ENCODE measurements at regions not wholly inside any gene's neighbourhood (a gene's known extent, or its start where the extent isn't known, plus 50 kb on each side); places are given as distances from the start of the nearest gene placed in this dataset.

GRCh38 chr17:71677439-71677838, 443.4 kb upstream of the SOX9 start:
- FAIRE-seq (no peak), DNase-seq (ENCODE audit: low read depth, low spot score) (no peak)
- no peaks in the 10 kb centered on the region for H3K27me3 ChIP-seq (ENCODE audit: control insufficient read depth, extremely low read depth, insufficient read depth, low read length)
- no peak overlapping the region for H3K27ac ChIP-seq (ENCODE audit: control insufficient read depth, insufficient read depth, low read length)
- H2AFZ ChIP-seq (ENCODE audit: control insufficient read depth, low read length), result no peak overlapping the region
- no peak overlapping the region for H3K4me3 ChIP-seq (ENCODE audit: control insufficient read depth in 2 of 3, extremely low read depth in 1 of 3, insufficient read depth in 2 of 3, low read depth in 1 of 3, low read length in 3 of 3)
- TF ChIP-seq EZH2 (IDR thresholded peaks at IDR 0.05; ENCODE audit: low read length) (no peak), CTCF (optimal IDR thresholded peaks at IDR 0.05 in 1 of 3, IDR thresholded peaks at IDR 0.05 in 1 of 3, conservative IDR thresholded peaks at IDR 0.05 in 1 of 3; ENCODE audit: extremely low read depth in 1 of 3, insufficient read depth in 2 of 3, low read length in 3 of 3) (no peak)
- H3K4me1 ChIP-seq (ENCODE audit: control insufficient read depth, extremely low read depth, insufficient read depth, low read length), result no peaks in the 10 kb centered on the region
- no peaks in the 10 kb centered on the region for H3K79me2 ChIP-seq (ENCODE audit: control insufficient read depth, insufficient read depth, low read length)
- H4K20me1 ChIP-seq (ENCODE audit: control insufficient read depth, extremely low read depth, insufficient read depth, low read length), result no peaks in the 10 kb centered on the region
- H3K9ac ChIP-seq (ENCODE audit: control insufficient read depth, extremely low read depth, insufficient read depth, low read length), result no peak overlapping the region
- dilution Hi-C loops (cut with MboI; ENCODE audit: extremely low pct_ligation_motif_present, low sequenced_read_pairs), result no loop called here
- no peak overlapping the region for H3K4me2 ChIP-seq (ENCODE audit: control insufficient read depth, extremely low read depth, insufficient read depth, low read depth, low read length)
- H3K9me3 ChIP-seq (ENCODE audit: control insufficient read depth, low read depth, low read length), result no peaks in the 10 kb centered on the region
- no peaks in the 10 kb centered on the region for H3K9me1 ChIP-seq (ENCODE audit: control insufficient read depth, extremely low read depth, insufficient read depth, low read length)
- no peaks in the 10 kb centered on the region for H3K36me3 ChIP-seq (ENCODE audit: control insufficient read depth in 2 of 2, extremely low read depth in 1 of 2, insufficient read depth in 2 of 2, low read length in 2 of 2)

GRCh38 chr17:71679832-71680231, 441.0 kb upstream of the SOX9 start:
- Histone ChIP-seq H3K4me2 (ENCODE audit: control insufficient read depth, extremely low read depth, insufficient read depth, low read depth, low read length) (no peak overlapping the region), H2AFZ (ENCODE audit: control insufficient read depth, low read length) (no peak overlapping the region), H3K9me1 (ENCODE audit: control insufficient read depth, extremely low read depth, insufficient read depth, low read length) (no peaks in the 10 kb centered on the region), H3K9ac (ENCODE audit: control insufficient read depth, extremely low read depth, insufficient read depth, low read length) (no peak overlapping the region), H3K79me2 (ENCODE audit: control insufficient read depth, insufficient read depth, low read length) (no peaks in the 10 kb centered on the region), H3K27me3 (ENCODE audit: control insufficient read depth, extremely low read depth, insufficient read depth, low read length) (no peaks in the 10 kb centered on the region), H4K20me1 (ENCODE audit: control insufficient read depth, extremely low read depth, insufficient read depth, low read length) (no peaks in the 10 kb centered on the region), H3K4me1 (ENCODE audit: control insufficient read depth, extremely low read depth, insufficient read depth, low read length) (no peaks in the 10 kb centered on the region), H3K4me3 (ENCODE audit: control insufficient read depth in 2 of 3, extremely low read depth in 1 of 3, insufficient read depth in 2 of 3, low read depth in 1 of 3, low read length in 3 of 3) (no peak overlapping the region), H3K9me3 (ENCODE audit: control insufficient read depth, low read depth, low read length) (no peaks in the 10 kb centered on the region), H3K36me3 (ENCODE audit: control insufficient read depth in 2 of 2, extremely low read depth in 1 of 2, insufficient read depth in 2 of 2, low read length in 2 of 2) (no peaks in the 10 kb centered on the region), H3K27ac (ENCODE audit: control insufficient read depth, insufficient read depth, low read length) (no peak overlapping the region)
- FAIRE-seq (peak; percentile 13), DNase-seq (ENCODE audit: low read depth, low spot score) (no peak)
- dilution Hi-C loops (cut with MboI; ENCODE audit: extremely low pct_ligation_motif_present, low sequenced_read_pairs), result no loop called here
- TF ChIP-seq CTCF (optimal IDR thresholded peaks at IDR 0.05 in 1 of 3, IDR thresholded peaks at IDR 0.05 in 1 of 3, conservative IDR thresholded peaks at IDR 0.05 in 1 of 3; ENCODE audit: extremely low read depth in 1 of 3, insufficient read depth in 2 of 3, low read length in 3 of 3) (no peak), EZH2 (IDR thresholded peaks at IDR 0.05; ENCODE audit: low read length) (no peak)

Data from keratinocyte (primary cell).